ENCODE measurements at regions not wholly inside any gene's neighbourhood (a gene's known extent, or its start where the extent isn't known, plus 50 kb on each side); places are given as distances from the start of the nearest gene placed in this dataset.

DNA sequence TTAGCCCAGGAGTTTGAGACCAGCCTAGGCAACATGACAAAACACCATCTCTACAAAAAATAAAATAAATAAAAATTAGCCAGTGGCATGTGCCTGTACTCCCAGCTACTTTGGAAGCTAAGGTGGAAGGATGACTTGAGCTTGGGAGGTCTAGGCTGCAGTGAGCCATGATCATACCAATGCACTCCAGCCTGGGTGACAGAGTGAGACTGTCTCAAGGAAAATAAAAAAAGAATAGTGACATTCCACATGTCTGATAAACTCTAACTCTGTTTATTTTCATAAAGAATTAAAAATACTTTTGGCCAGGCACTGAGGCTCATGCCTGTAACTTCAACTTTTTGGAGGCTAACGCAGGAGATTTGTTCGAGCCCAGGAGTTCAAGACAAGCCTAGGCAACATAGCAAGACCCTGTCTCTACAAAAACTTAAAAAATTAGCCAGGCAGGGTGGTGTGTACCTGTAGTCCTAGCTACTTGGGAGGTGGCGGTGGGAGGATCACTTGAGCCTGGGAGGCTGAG, 115.1 kb downstream of the GJA1 start (continued):
- no peak for TF ChIP-seq ZNF629 (CRISPR knock-in tag; conservative IDR thresholded peaks at IDR 0.05)
- no peak for TF ChIP-seq ZZZ3 (CRISPR knock-in tag; IDR thresholded peaks at IDR 0.05; ENCODE audit: borderline replicate concordance)
- no peak for TF ChIP-seq ZNF143 (CRISPR knock-in tag; IDR thresholded peaks at IDR 0.05)

GRCh38 chr6:121555201-121555600, 119.8 kb downstream of the GJA1 start:
- no peak for FAIRE-seq
- intact Hi-C loops (cut with micrococcal nuclease; ENCODE audit: unreplicated experiment) (no loop called here), in situ Hi-C loops (cut with HindIII; ENCODE audit: extremely low pct_ligation_motif_present, low pct_unique_long_range_greater_than_20kb) (no loop called here)
- H3K9ac ChIP-seq (ENCODE audit: insufficient read depth, low read depth, low read length), result no peak overlapping the region
- no peaks in the 10 kb centered on the region for H3K9me3 ChIP-seq (ENCODE audit: low read length)
- no peaks in the 10 kb centered on the region for H3K36me3 ChIP-seq (replicated peaks in 1 of 2; ENCODE audit: control insufficient read depth in 1 of 2, insufficient read depth in 2 of 2, low read length in 2 of 2)
- no peak overlapping the region for H3K27ac ChIP-seq (ENCODE audit: extremely low read length, insufficient read depth, low read length)
- WGBS (ENCODE audit: low lambda C conversion rate), result 4% methylated on average over 4 of the region's 4 CpGs
- no peak overlapping the region for H3K4me2 ChIP-seq (ENCODE audit: low read depth, low read length)
- no peak overlapping the region for H2AFZ ChIP-seq (ENCODE audit: low read length)
- no peak overlapping the region for H3K4me3 ChIP-seq (replicated peaks in 1 of 3; ENCODE audit: insufficient read depth in 1 of 3, low read depth in 2 of 3, low read length in 3 of 3)
- H3K79me2 ChIP-seq (ENCODE audit: insufficient read depth, low read length), result no peaks in the 10 kb centered on the region
- H3K27me3 ChIP-seq (ENCODE audit: control insufficient read depth in 1 of 2, insufficient read depth in 2 of 2, low read length in 2 of 2), result no peaks in the 10 kb centered on the region
- ATAC-seq, result no peak
- POLR2A ChIA-PET, result no interaction called here
- no TSS peak for BruUV-seq (replicated peaks)
- no peaks in the 10 kb centered on the region for H3K4me1 ChIP-seq (ENCODE audit: insufficient read depth, low read length)
- CTCF ChIA-PET (ENCODE audit: low intra/inter-chr PET ratio, low total read pairs), result no interaction called here
- DNase-seq (ENCODE audit: low spot score), result no peak
- H4K20me1 ChIP-seq (ENCODE audit: insufficient read depth, low read length), result no peaks in the 10 kb centered on the region
- TF ChIP-seq MXI1 (IDR thresholded peaks at IDR 0.05; ENCODE audit: borderline replicate concordance, low read depth, low read length), result no peak
- TF ChIP-seq, protein P1, sequence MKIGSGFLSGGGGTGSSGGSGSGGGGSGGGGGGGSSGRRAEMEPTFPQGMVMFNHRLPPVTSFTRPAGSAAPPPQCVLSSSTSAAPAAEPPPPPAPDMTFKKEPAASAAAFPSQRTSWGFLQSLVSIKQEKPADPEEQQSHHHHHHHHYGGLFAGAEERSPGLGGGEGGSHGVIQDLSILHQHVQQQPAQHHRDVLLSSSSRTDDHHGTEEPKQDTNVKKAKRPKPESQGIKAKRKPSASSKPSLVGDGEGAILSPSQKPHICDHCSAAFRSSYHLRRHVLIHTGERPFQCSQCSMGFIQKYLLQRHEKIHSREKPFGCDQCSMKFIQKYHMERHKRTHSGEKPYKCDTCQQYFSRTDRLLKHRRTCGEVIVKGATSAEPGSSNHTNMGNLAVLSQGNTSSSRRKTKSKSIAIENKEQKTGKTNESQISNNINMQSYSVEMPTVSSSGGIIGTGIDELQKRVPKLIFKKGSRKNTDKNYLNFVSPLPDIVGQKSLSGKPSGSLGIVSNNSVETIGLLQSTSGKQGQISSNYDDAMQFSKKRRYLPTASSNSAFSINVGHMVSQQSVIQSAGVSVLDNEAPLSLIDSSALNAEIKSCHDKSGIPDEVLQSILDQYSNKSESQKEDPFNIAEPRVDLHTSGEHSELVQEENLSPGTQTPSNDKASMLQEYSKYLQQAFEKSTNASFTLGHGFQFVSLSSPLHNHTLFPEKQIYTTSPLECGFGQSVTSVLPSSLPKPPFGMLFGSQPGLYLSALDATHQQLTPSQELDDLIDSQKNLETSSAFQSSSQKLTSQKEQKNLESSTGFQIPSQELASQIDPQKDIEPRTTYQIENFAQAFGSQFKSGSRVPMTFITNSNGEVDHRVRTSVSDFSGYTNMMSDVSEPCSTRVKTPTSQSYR (CRISPR knock-in tag; IDR thresholded peaks at IDR 0.05; ENCODE audit: borderline replicate concordance), result no peak
- TF ChIP-seq SMAD9 (CRISPR knock-in tag; IDR thresholded peaks at IDR 0.05), result no peak
- no peak for TF ChIP-seq STAT5B (CRISPR knock-in tag; IDR thresholded peaks at IDR 0.05)
- TF ChIP-seq TCF12 (IDR thresholded peaks at IDR 0.05), result no peak
- TF ChIP-seq TCF12 (CRISPR knock-in tag; IDR thresholded peaks at IDR 0.05), result no peak
- no peak for TF ChIP-seq ATF1 (CRISPR knock-in tag; IDR thresholded peaks at IDR 0.05)
- TF ChIP-seq TAF1 (CRISPR knock-in tag; IDR thresholded peaks at IDR 0.05), result no peak
- TF ChIP-seq SAP130 (CRISPR knock-in tag; IDR thresholded peaks at IDR 0.05; ENCODE audit: low read depth), result no peak
- no peak for TF ChIP-seq POLR2G (IDR thresholded peaks at IDR 0.05; ENCODE audit: low read depth, low read length)
- TF ChIP-seq SOX13 (IDR thresholded peaks at IDR 0.05), result no peak
- TF ChIP-seq SOX13 (CRISPR knock-in tag; conservative IDR thresholded peaks at IDR 0.05 in 1 of 2, IDR thresholded peaks at IDR 0.05 in 1 of 2), result no peak
- TF ChIP-seq TSC22D2 (CRISPR knock-in tag; IDR thresholded peaks at IDR 0.05; ENCODE audit: borderline replicate concordance), result no peak
- TF ChIP-seq NR1H2 (CRISPR knock-in tag; IDR thresholded peaks at IDR 0.05; ENCODE audit: borderline replicate concordance, low read depth), result no peak
- TF ChIP-seq, protein P2, sequence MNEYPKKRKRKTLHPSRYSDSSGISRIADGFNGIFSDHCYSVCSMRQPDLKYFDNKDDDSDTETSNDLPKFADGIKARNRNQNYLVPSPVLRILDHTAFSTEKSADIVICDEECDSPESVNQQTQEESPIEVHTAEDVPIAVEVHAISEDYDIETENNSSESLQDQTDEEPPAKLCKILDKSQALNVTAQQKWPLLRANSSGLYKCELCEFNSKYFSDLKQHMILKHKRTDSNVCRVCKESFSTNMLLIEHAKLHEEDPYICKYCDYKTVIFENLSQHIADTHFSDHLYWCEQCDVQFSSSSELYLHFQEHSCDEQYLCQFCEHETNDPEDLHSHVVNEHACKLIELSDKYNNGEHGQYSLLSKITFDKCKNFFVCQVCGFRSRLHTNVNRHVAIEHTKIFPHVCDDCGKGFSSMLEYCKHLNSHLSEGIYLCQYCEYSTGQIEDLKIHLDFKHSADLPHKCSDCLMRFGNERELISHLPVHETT (CRISPR knock-in tag; conservative IDR thresholded peaks at IDR 0.05), result no peak
- TF ChIP-seq ZNF770 (CRISPR knock-in tag; IDR thresholded peaks at IDR 0.05), result no peak
